IMR-90 (cell line): ENCODE measurements at regions not wholly inside any gene's neighbourhood (a gene's known extent, or its start where the extent isn't known, plus 50 kb on each side); places are given as distances from the start of the nearest gene placed in this dataset.

Source experiments
- ATAC-seq: fragments of 200-7000 bp; cut with Tn5 transposase; 2 replicates; pipeline ENCODE4 v1.9.1; 2020; ENCODE audit warnings: low read depth, mild to moderate bottlenecking, moderate library complexity
- BruUV-seq: library from RNA; stranded (reverse); fragments of 400-500 nt; replicated peaks from 2 replicates; lab custom pipeline; 2021; lab: Mats Ljungman, UMichigan
- CTCF ChIA-PET: fragments of 300-600 bp; formaldehyde crosslinking; extraction: SDS; loops from one replicate; lab custom pipeline; 2021; ENCODE audit warnings: antibody characterized with exemption; lab: Yijun Ruan, JAX
- POLR2A ChIA-PET: fragments of 300-600 bp; sonication (Branson Sonifier 250); formaldehyde crosslinking; loops from one replicate; lab custom pipeline; 2022; ENCODE audit warnings: antibody characterized with exemption; ENCODE audit not compliant: unreplicated experiment; lab: Charles Lee
- DNase-seq: peaks from one replicate; pipeline ENCODE4 v3.0.0; 2013
- H2AFZ ChIP-seq: replicated peaks from 2 replicates; pipeline ENCODE3; 2013; ENCODE audit warnings: low read length, mild to moderate bottlenecking; ENCODE audit not compliant: poor library complexity
- H2AK5ac ChIP-seq: 2 replicates; pipeline ENCODE4 v1.6.1; 2013; ENCODE audit warnings: low read depth, low read length, inconsistent platforms
- H2AK9ac ChIP-seq: replicated peaks from 2 replicates; pipeline ENCODE3; 2013; ENCODE audit warnings: mild to moderate bottlenecking, low read depth, low read length, moderate library complexity; ENCODE audit not compliant: poor library complexity
- H2BK120ac ChIP-seq: 2 replicates; pipeline ENCODE4 v1.6.1; 2013; ENCODE audit warnings: low read depth, low read length, inconsistent platforms
- H2BK15ac ChIP-seq: 3 replicates; pipeline ENCODE4 v1.6.1; 2013; ENCODE audit warnings: low read depth, low read length, inconsistent platforms
- H2BK20ac ChIP-seq: 2 replicates; pipeline ENCODE4 v1.6.1; 2013; ENCODE audit warnings: low read depth, mild to moderate bottlenecking, inconsistent platforms, low read length, moderate library complexity
- H2BK5ac ChIP-seq: 2 replicates; pipeline ENCODE4 v1.6.1; 2013; ENCODE audit warnings: mild to moderate bottlenecking, low read depth, low read length, inconsistent platforms; ENCODE audit not compliant: poor library complexity, severe bottlenecking
- H3K14ac ChIP-seq: replicated peaks from 2 replicates; pipeline ENCODE4 v1.6.1; 2013; ENCODE audit warnings: low read depth, low read length, inconsistent platforms
- H3K18ac ChIP-seq: 2 replicates; pipeline ENCODE4 v1.6.1; 2013; ENCODE audit warnings: low read depth, low read length, control low read depth
- H3K23ac ChIP-seq: 2 replicates; pipeline ENCODE4 v1.6.1; 2013; ENCODE audit warnings: low read depth, low read length, inconsistent platforms
- H3K27ac ChIP-seq: 2 replicates; pipeline ENCODE4 v1.5.1; 2013; ENCODE audit warnings: mild to moderate bottlenecking, control low read depth, low read length; ENCODE audit not compliant: insufficient read depth
- H3K27me3 ChIP-seq: 2 replicates; pipeline ENCODE4 v1.6.1; 2013; ENCODE audit warnings: low read length; ENCODE audit not compliant: control insufficient read depth, insufficient read depth
- H3K36me3 ChIP-seq: 2 replicates; pipeline ENCODE4 v1.6.1; 2013; ENCODE audit warnings: low read length, mixed read lengths; ENCODE audit not compliant: control insufficient read depth, insufficient read depth
- H3K4ac ChIP-seq: 2 replicates; pipeline ENCODE4 v1.6.1; 2013; ENCODE audit warnings: low read depth, low read length, inconsistent platforms
- H3K4me1 ChIP-seq: 2 replicates; pipeline ENCODE4 v1.6.1; 2013; ENCODE audit warnings: low read length, mixed read lengths; ENCODE audit not compliant: control insufficient read depth, insufficient read depth
- H3K4me2 ChIP-seq: 2 replicates; pipeline ENCODE4 v1.6.1; 2013; ENCODE audit warnings: low read depth, mild to moderate bottlenecking, control low read depth, low read length, moderate library complexity
- H3K4me3 ChIP-seq: 2 replicates; pipeline ENCODE4 v1.5.1; 2013; ENCODE audit warnings: low read depth, mild to moderate bottlenecking, control low read depth, low read length, moderate library complexity; ENCODE audit not compliant: insufficient read depth
- H3K56ac ChIP-seq: 2 replicates; pipeline ENCODE4 v1.6.1; 2013; ENCODE audit warnings: low read length, inconsistent platforms; ENCODE audit not compliant: insufficient read depth; ENCODE audit errors: extremely low read depth
- H3K79me1 ChIP-seq, 2 experiments: 2 replicates each; pipeline ENCODE4 v1.6.1; 2013; ENCODE audit warnings: low read length in 2 of 2, inconsistent platforms in 1 of 2, low read depth in 1 of 2
- H3K9ac ChIP-seq: 2 replicates; pipeline ENCODE4 v1.6.1; 2013; ENCODE audit warnings: low read depth, low read length, control low read depth
- H3K9me1 ChIP-seq: 2 replicates; pipeline ENCODE4 v1.6.1; 2013; ENCODE audit warnings: low read length, inconsistent platforms; ENCODE audit not compliant: insufficient read depth
- H3K9me3 ChIP-seq: 2 replicates; pipeline ENCODE4 v1.6.1; 2013; ENCODE audit warnings: low read length; ENCODE audit not compliant: control insufficient read depth, insufficient read depth
- H4K20me1 ChIP-seq: 2 replicates; pipeline ENCODE4 v1.6.1; 2013; ENCODE audit warnings: low read length, inconsistent platforms; ENCODE audit not compliant: insufficient read depth
- H4K5ac ChIP-seq: 2 replicates; pipeline ENCODE4 v1.6.1; 2013; ENCODE audit warnings: mild to moderate bottlenecking, low read depth, low read length, control low read depth
- H4K8ac ChIP-seq, 2 experiments: 2 replicates each; pipeline ENCODE4 v1.6.1; 2013; ENCODE audit warnings: low read depth in 2 of 2, low read length in 2 of 2, control low read depth in 1 of 2, inconsistent platforms in 1 of 2
- H4K91ac ChIP-seq: 2 replicates; pipeline ENCODE4 v1.6.1; 2013; ENCODE audit warnings: low read depth, low read length, inconsistent platforms; ENCODE audit not compliant: insufficient read depth
- CTCF ChIP-seq: conservative IDR thresholded peaks from 2 replicates; pipeline ENCODE4 v1.5.1; 2012; ENCODE audit warnings: mild to moderate bottlenecking, low read depth, low read length, improper control_type of control experiment
- MAFK ChIP-seq: IDR thresholded peaks from 2 replicates; pipeline ENCODE4 v1.6.1; 2012; ENCODE audit warnings: low read depth, low read length, improper control_type of control experiment
- MAZ ChIP-seq: IDR thresholded peaks from 2 replicates; pipeline ENCODE4 v1.6.1; 2012; ENCODE audit warnings: low read depth, mild to moderate bottlenecking, low read length, improper control_type of control experiment, moderate library complexity, borderline replicate concordance
- MXI1 ChIP-seq: IDR thresholded peaks from 2 replicates; pipeline ENCODE4 v1.6.1; 2012; ENCODE audit warnings: low read depth, mild to moderate bottlenecking, low read length, moderate library complexity, borderline replicate concordance
- RAD21 ChIP-seq: IDR thresholded peaks from 2 replicates; pipeline ENCODE4 v1.6.1; 2012; ENCODE audit warnings: low read length, improper control_type of control experiment
- RCOR1 ChIP-seq: IDR thresholded peaks from 2 replicates; pipeline ENCODE4 v1.6.1; 2012; ENCODE audit warnings: mild to moderate bottlenecking, low read length, improper control_type of control experiment; ENCODE audit not compliant: insufficient replicate concordance
- RFX5 ChIP-seq: IDR thresholded peaks from 2 replicates; pipeline ENCODE4 v1.8.0; 2012; ENCODE audit warnings: low read depth, mild to moderate bottlenecking, low read length, moderate library complexity
- SMC3 ChIP-seq: fragments of 150-350 bp; IDR thresholded peaks from 2 replicates; pipeline ENCODE4 v1.6.1; 2016; ENCODE audit warnings: low read depth, mild to moderate bottlenecking, antibody characterized with exemption, low read length, moderate library complexity
- WGBS, 2 experiments: methylation state at CpG; one replicate each; pipeline versions ENCODE4 v1.1.5 to v1.1.7; 2013; ENCODE audit warnings: missing lambda C conversion rate in 2 of 2; ENCODE audit not compliant: insufficient read length in 1 of 2; ENCODE audit errors: extremely low coverage in 2 of 2; 5-methylcytosine and 5-hydroxymethylcytosine counted together
- dilution Hi-C: fragments of 300-500 bp; cut with HindIII; formaldehyde crosslinking; loops from one replicate; pipeline ENCODE4 v1.14.3; 2018; ENCODE audit warnings: low sequenced_read_pairs; ENCODE audit not compliant: unreplicated experiment
- in situ Hi-C: fragments of 300-500 bp; cut with MboI; formaldehyde crosslinking; loops from 3 replicates; pipeline ENCODE4 v1.14.3; 2019; ENCODE audit warnings: low sequenced_read_pairs, inconsistent platforms, mixed read lengths
- intact Hi-C: fragments of 100-400 bp; cut with micrococcal nuclease; formaldehyde crosslinking; loops from 2 replicates; pipeline ENCODE4 v1.10.0; 2022
- TF ChIP-seq, protein P1 (sequence below): fragments of 150-350 bp; IDR thresholded peaks from 2 replicates; pipeline ENCODE4 v1.6.1; 2016; ENCODE audit warnings: low read depth, mild to moderate bottlenecking, low read length, moderate library complexity, borderline replicate concordance
- TF ChIP-seq, protein P2 (sequence below): fragments of 150-350 bp; IDR thresholded peaks from 2 replicates; pipeline ENCODE4 v1.6.1; 2017; ENCODE audit warnings: mild to moderate bottlenecking, antibody characterized with exemption, low read length, low read depth

- dilution Hi-C loops = no loop called here
- Histone ChIP-seq H4K8ac (no peak overlapping the region), H2AFZ (no peak overlapping the region), H2BK15ac (no peak overlapping the region), H4K91ac (no peak overlapping the region), H3K14ac (no peak overlapping the region), H3K79me1 (no peaks in the 10 kb centered on the region), H3K36me3 (no peaks in the 10 kb centered on the region), H3K23ac (no peak overlapping the region), H3K4ac (no peak overlapping the region), H2BK5ac (no peak overlapping the region), H4K5ac (no peak overlapping the region), H3K27me3 (no peaks in the 10 kb centered on the region), H2AK5ac (no peak overlapping the region), H3K9me3 (no peaks in the 10 kb centered on the region), H3K18ac (no peak overlapping the region), H3K4me2 (no peak overlapping the region), H4K20me1 (no peaks in the 10 kb centered on the region), H3K27ac (no peak overlapping the region), H2BK120ac (no peak overlapping the region), H3K9ac (no peak overlapping the region), H3K9me1 (no peaks in the 10 kb centered on the region), H3K56ac (no peak overlapping the region), H3K4me3 (no peak overlapping the region), H2AK9ac (no peak overlapping the region), H2BK20ac (no peak overlapping the region), H3K4me1 (no peaks in the 10 kb centered on the region)
- BruUV-seq = no TSS peak
- ChIA-PET CTCF (no interaction called here), POLR2A (no interaction called here)
- no CpG with 5 or more reads among the region's 6 CpGs for WGBS, 2 experiments
- no peak for DNase-seq
- ATAC-seq = no peak
- intact Hi-C loops = no loop called here
- in situ Hi-C loops = no loop called here
- TF ChIP-seq MAFK = no peak
- TF ChIP-seq RAD21 = no peak
- no peak for TF ChIP-seq MXI1
- no peak for TF ChIP-seq SMC3
- TF ChIP-seq RCOR1 = no peak
- TF ChIP-seq, protein P1, sequence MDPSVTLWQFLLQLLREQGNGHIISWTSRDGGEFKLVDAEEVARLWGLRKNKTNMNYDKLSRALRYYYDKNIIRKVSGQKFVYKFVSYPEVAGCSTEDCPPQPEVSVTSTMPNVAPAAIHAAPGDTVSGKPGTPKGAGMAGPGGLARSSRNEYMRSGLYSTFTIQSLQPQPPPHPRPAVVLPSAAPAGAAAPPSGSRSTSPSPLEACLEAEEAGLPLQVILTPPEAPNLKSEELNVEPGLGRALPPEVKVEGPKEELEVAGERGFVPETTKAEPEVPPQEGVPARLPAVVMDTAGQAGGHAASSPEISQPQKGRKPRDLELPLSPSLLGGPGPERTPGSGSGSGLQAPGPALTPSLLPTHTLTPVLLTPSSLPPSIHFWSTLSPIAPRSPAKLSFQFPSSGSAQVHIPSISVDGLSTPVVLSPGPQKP = no peak
- TF ChIP-seq RFX5 = no peak
- TF ChIP-seq MAZ = no peak
- TF ChIP-seq, protein P2, sequence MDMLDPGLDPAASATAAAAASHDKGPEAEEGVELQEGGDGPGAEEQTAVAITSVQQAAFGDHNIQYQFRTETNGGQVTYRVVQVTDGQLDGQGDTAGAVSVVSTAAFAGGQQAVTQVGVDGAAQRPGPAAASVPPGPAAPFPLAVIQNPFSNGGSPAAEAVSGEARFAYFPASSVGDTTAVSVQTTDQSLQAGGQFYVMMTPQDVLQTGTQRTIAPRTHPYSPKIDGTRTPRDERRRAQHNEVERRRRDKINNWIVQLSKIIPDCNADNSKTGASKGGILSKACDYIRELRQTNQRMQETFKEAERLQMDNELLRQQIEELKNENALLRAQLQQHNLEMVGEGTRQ = no peak
- TF ChIP-seq CTCF = no peak
Observed at GRCh38 chr3:140769951-140770350, 92.1 kb downstream of the TRIM42 start.
